HG03521 (cell line): ENCODE measurements at regions not wholly inside any gene's neighbourhood (a gene's known extent, or its start where the extent isn't known, plus 50 kb on each side); places are given as distances from the start of the nearest gene placed in this dataset.
"Not testable (repeated sequence)": the region's sequence is repeated elsewhere in the genome, so short reads cannot be mapped to it uniquely, and the experiment has no call there.

Source experiments
- ATAC-seq: cut with Tn5 transposase; IDR thresholded peaks from one replicate; pipeline ENCODE4 v1.9.1; 2021; ENCODE audit warnings: mild to moderate bottlenecking, moderate library complexity; ENCODE audit not compliant: unreplicated experiment

- ATAC-seq = not testable (repeated sequence)
Measured at GRCh38 chr9:65397763-65398719, 113.0 kb upstream of the FOXD4L5 start.

GRCh38 chr9:65397226-65397625 is 112.2 kb upstream of the FOXD4L5 start:
- ATAC-seq = not testable (repeated sequence)

- not testable (repeated sequence) for ATAC-seq
Measured at GRCh38 chr9:65396601-65397000, 111.6 kb upstream of the FOXD4L5 start.

GRCh38 chr9:65395789-65396188 is 110.8 kb upstream of the FOXD4L5 start:
- not testable (repeated sequence) for ATAC-seq

- not testable (repeated sequence) for ATAC-seq
Measured at GRCh38 chr9:65395121-65395520, 110.1 kb upstream of the FOXD4L5 start.

GRCh38 chr9:65393111-65393810 is 108.3 kb upstream of the FOXD4L5 start:
- not testable (repeated sequence) for ATAC-seq

GRCh38 chr9:65392611-65393010 is 107.6 kb upstream of the FOXD4L5 start:
- ATAC-seq = not testable (repeated sequence)

- ATAC-seq = not testable (repeated sequence)
Measured at GRCh38 chr9:65389710-65390109, 104.7 kb upstream of the FOXD4L5 start.

GRCh38 chr9:65389216-65389615 is 104.2 kb upstream of the FOXD4L5 start:
- ATAC-seq = not testable (repeated sequence)

GRCh38 chr9:65386699-65387098 is 101.7 kb upstream of the FOXD4L5 start:
- peak; percentile 96 for ATAC-seq

- ATAC-seq = not testable (repeated sequence)
Measured at GRCh38 chr9:65386191-65386590, 101.2 kb upstream of the FOXD4L5 start.

GRCh38 chr9:65385655-65386024 is 100.6 kb upstream of the FOXD4L5 start:
- ATAC-seq = not testable (repeated sequence)

GRCh38 chr9:65384759-65385654 is 100.0 kb upstream of the FOXD4L5 start:
- not testable (repeated sequence) for ATAC-seq

GRCh38 chr9:65384066-65384465 is 99.1 kb upstream of the FOXD4L5 start:
- not testable (repeated sequence) for ATAC-seq

GRCh38 chr9:65383646-65384045 is 98.6 kb upstream of the FOXD4L5 start:
- ATAC-seq = not testable (repeated sequence)

GRCh38 chr9:65382701-65383318 is 97.8 kb upstream of the FOXD4L5 start:
- not testable (repeated sequence) for ATAC-seq
